Middle frontal gyrus (tissue), 1 donor: ENCODE measurements at regions not wholly inside any gene's neighbourhood (a gene's known extent, or its start where the extent isn't known, plus 50 kb on each side); places are given as distances from the start of the nearest gene placed in this dataset.

Experiments used
- DNase-seq: peaks from one replicate; pipeline ENCODE4 v3.0.0-alpha.2; 2015; ENCODE audit warnings: low spot score; ENCODE audit errors: extremely low spot score

- DNase-seq = no peak
These were observed 488.4 kb upstream of the PIK3C3 start for GRCh38 chr18:41466436-41467160.

- no peak for DNase-seq
These were observed 489.6 kb upstream of the PIK3C3 start for GRCh38 chr18:41465386-41465785.

- no peak for DNase-seq
These were observed 490.8 kb upstream of the PIK3C3 start for GRCh38 chr18:41464278-41464677.

GRCh38 chr18:41462946-41463345 lies 492.1 kb upstream of the PIK3C3 start:
- no peak for DNase-seq

GRCh38 chr18:41461114-41461513 lies 493.9 kb upstream of the PIK3C3 start:
- DNase-seq = no peak

- no peak for DNase-seq
These were observed 495.4 kb upstream of the PIK3C3 start for GRCh38 chr18:41459656-41460055.

GRCh38 chr18:41458376-41458775 lies 496.7 kb upstream of the PIK3C3 start:
- no peak for DNase-seq

- DNase-seq = no peak
These were observed 497.2 kb upstream of the PIK3C3 start for GRCh38 chr18:41457765-41458326.

GRCh38 chr18:41456831-41457230 lies 498.2 kb upstream of the PIK3C3 start:
- no peak for DNase-seq

- DNase-seq = no peak
These were observed 505.4 kb upstream of the PIK3C3 start for GRCh38 chr18:41449612-41450011.

GRCh38 chr18:41444943-41445342 lies 510.1 kb upstream of the PIK3C3 start:
- DNase-seq = no peak

- no peak for DNase-seq
These were observed 518.3 kb upstream of the PIK3C3 start for GRCh38 chr18:41436772-41437171.

GRCh38 chr18:41418598-41418997 lies 536.4 kb upstream of the PIK3C3 start:
- no peak for DNase-seq

- no peak for DNase-seq
These were observed 539.0 kb upstream of the PIK3C3 start for GRCh38 chr18:41416044-41416443.

- no peak for DNase-seq
These were observed 545.0 kb upstream of the PIK3C3 start for GRCh38 chr18:41410006-41410405.

GRCh38 chr18:41406834-41407233 lies 548.2 kb upstream of the PIK3C3 start:
- no peak for DNase-seq

- no peak for DNase-seq
These were observed 558.2 kb upstream of the PIK3C3 start for GRCh38 chr18:41396861-41397260.

- no peak for DNase-seq
These were observed 558.8 kb upstream of the PIK3C3 start for GRCh38 chr18:41396211-41396610.

GRCh38 chr18:41395695-41396094 lies 559.3 kb upstream of the PIK3C3 start:
- DNase-seq = no peak

GRCh38 chr18:41391616-41392595 lies 563.1 kb upstream of the PIK3C3 start:
- peak; percentile 27 for DNase-seq

GRCh38 chr18:41390309-41390708 lies 564.7 kb upstream of the PIK3C3 start:
- no peak for DNase-seq

- DNase-seq = no peak
These were observed 576.4 kb upstream of the PIK3C3 start for GRCh38 chr18:41378598-41378997.
